Esophagus (tissue), 2 donors: ENCODE measurements at regions not wholly inside any gene's neighbourhood (a gene's known extent, or its start where the extent isn't known, plus 50 kb on each side); places are given as distances from the start of the nearest gene placed in this dataset.

Experiments used
- H3K27ac ChIP-seq, 2 donors: one replicate each; pipeline ENCODE4 v1.5.1; 2013; ENCODE audit warnings: low read depth in 2 of 2, mild to moderate bottlenecking in 2 of 2, inconsistent platforms in 1 of 2, low read length in 1 of 2, moderate library complexity in 1 of 2
- H3K27me3 ChIP-seq, 2 donors: one replicate each; pipeline ENCODE4 v1.6.1; 2013; ENCODE audit warnings: low read length in 2 of 2, control low read depth in 1 of 2, mild to moderate bottlenecking in 1 of 2; ENCODE audit not compliant: insufficient read depth in 2 of 2, control insufficient read depth in 1 of 2
- H3K36me3 ChIP-seq, 2 donors: one replicate each; pipeline ENCODE4 v1.6.1; 2013; ENCODE audit warnings: low read length in 1 of 2; ENCODE audit not compliant: control insufficient read depth in 2 of 2, insufficient read depth in 2 of 2
- H3K4me1 ChIP-seq, 2 donors: one replicate each; pipeline ENCODE4 v1.6.1; 2013; ENCODE audit warnings: low read length in 1 of 2; ENCODE audit not compliant: control insufficient read depth in 2 of 2, insufficient read depth in 2 of 2
- H3K4me3 ChIP-seq, 2 donors: one replicate each; pipeline ENCODE4 v1.5.1; 2013; ENCODE audit warnings: low read length in 2 of 2, mild to moderate bottlenecking in 2 of 2, low read depth in 1 of 2, moderate library complexity in 1 of 2
- H3K9me3 ChIP-seq, 2 donors: one replicate each; pipeline ENCODE4 v1.6.1; 2013; ENCODE audit warnings: mild to moderate bottlenecking in 2 of 2, low read depth in 1 of 2, low read length in 1 of 2, moderate library complexity in 1 of 2; ENCODE audit not compliant: control insufficient read depth in 2 of 2, insufficient read depth in 1 of 2
- WGBS, 2 donors: extraction: QIAGEN DNeasy Blood & Tissue Kit; methylation state at CpG; one replicate each; pipeline ENCODE4 v1.1.7; 2013; 5-methylcytosine and 5-hydroxymethylcytosine counted together
- donor health status: healthy with polysubstance abuse.
- donor health status: Bipolar disorder and iron deficiency.

GRCh38 chr4:136810626-136811025 is 721.7 kb downstream of the PCDH18 start:
- no peaks in the 10 kb centered on the region for H3K27me3 ChIP-seq
- H3K4me3 ChIP-seq = no peak overlapping the region
- no peaks in the 10 kb centered on the region for H3K36me3 ChIP-seq
- WGBS, 2 donors = 92 to 94% methylated on average over 6 of the region's 6 CpGs
- H3K27ac ChIP-seq = no peak overlapping the region
- H3K9me3 ChIP-seq = peaks cover 12 to 15% of the 10 kb centered on the region in 2 donors
- H3K4me1 ChIP-seq = no peaks in the 10 kb centered on the region

- H3K27ac ChIP-seq = no peak overlapping the region
- H3K4me3 ChIP-seq = no peak overlapping the region
- H3K27me3 ChIP-seq = no peaks in the 10 kb centered on the region
- H3K4me1 ChIP-seq = no peaks in the 10 kb centered on the region
- no peaks in the 10 kb centered on the region for H3K36me3 ChIP-seq
- 79% methylated on average over 1 of the region's 1 CpG for WGBS, 2 donors
- peaks cover 6 to 7% of the 10 kb centered on the region in 2 donors for H3K9me3 ChIP-seq
Observed at GRCh38 chr4:136806844-136807243, 725.5 kb downstream of the PCDH18 start.

- no peaks in the 10 kb centered on the region for H3K36me3 ChIP-seq
- H3K4me1 ChIP-seq = no peaks in the 10 kb centered on the region
- no peaks in the 10 kb centered on the region for H3K27me3 ChIP-seq
- H3K27ac ChIP-seq = no peak overlapping the region
- no peak overlapping the region for H3K4me3 ChIP-seq
- 83 to 84% methylated on average over 2 of the region's 2 CpGs for WGBS, 2 donors
- no peaks in the 10 kb centered on the region for H3K9me3 ChIP-seq
Observed at GRCh38 chr4:136805617-136806016, 726.7 kb downstream of the PCDH18 start.

- Histone ChIP-seq H3K36me3 (no peaks in the 10 kb centered on the region), H3K27ac (no peak overlapping the region), H3K4me1 (no peaks in the 10 kb centered on the region), H3K27me3 (no peaks in the 10 kb centered on the region), H3K9me3 (no peaks in the 10 kb centered on the region), H3K4me3 (no peak overlapping the region)
- 60 to 76% methylated on average over 3 of the region's 3 CpGs for WGBS, 2 donors
Observed at GRCh38 chr4:136803433-136803832, 728.9 kb downstream of the PCDH18 start.

- H3K36me3 ChIP-seq = no peaks in the 10 kb centered on the region
- H3K27me3 ChIP-seq = no peaks in the 10 kb centered on the region
- WGBS, 2 donors = 64 to 67% methylated on average over 3 of the region's 3 CpGs
- H3K27ac ChIP-seq = no peak overlapping the region
- no peak overlapping the region for H3K4me3 ChIP-seq
- no peaks in the 10 kb centered on the region for H3K9me3 ChIP-seq
- no peaks in the 10 kb centered on the region for H3K4me1 ChIP-seq
Observed at GRCh38 chr4:136800248-136800647, 732.0 kb downstream of the PCDH18 start.

- Histone ChIP-seq H3K27ac (no peak overlapping the region), H3K4me1 (no peaks in the 10 kb centered on the region), H3K9me3 (no peaks in the 10 kb centered on the region), H3K4me3 (no peak overlapping the region), H3K27me3 (no peaks in the 10 kb centered on the region), H3K36me3 (no peaks in the 10 kb centered on the region)
- WGBS, 2 donors = 75 to 84% methylated on average over 3 of the region's 3 CpGs
Observed at GRCh38 chr4:136796953-136797352, 735.3 kb downstream of the PCDH18 start.

GRCh38 chr4:136793848-136794247 is 738.4 kb downstream of the PCDH18 start:
- Histone ChIP-seq H3K4me1 (no peaks in the 10 kb centered on the region), H3K36me3 (no peaks in the 10 kb centered on the region), H3K4me3 (no peak overlapping the region), H3K27ac (no peak overlapping the region), H3K9me3 (no peaks in the 10 kb centered on the region), H3K27me3 (no peaks in the 10 kb centered on the region)
- WGBS, 2 donors = 71 to 82% methylated on average over 4 of the region's 4 CpGs

GRCh38 chr4:136784326-136784725 is 748.0 kb downstream of the PCDH18 start:
- 61 to 68% methylated on average over 1 of the region's 1 CpG for WGBS, 2 donors
- no peak overlapping the region for H3K27ac ChIP-seq
- no peaks in the 10 kb centered on the region for H3K4me1 ChIP-seq
- H3K27me3 ChIP-seq = no peaks in the 10 kb centered on the region
- H3K36me3 ChIP-seq = no peaks in the 10 kb centered on the region
- H3K4me3 ChIP-seq = no peak overlapping the region
- H3K9me3 ChIP-seq = no peaks in the 10 kb centered on the region

GRCh38 chr4:136769717-136770116 is 762.6 kb downstream of the PCDH18 start:
- 91 to 92% methylated on average over 6 of the region's 6 CpGs for WGBS, 2 donors

GRCh38 chr4:136768925-136769275 is 763.4 kb downstream of the PCDH18 start:
- Histone ChIP-seq H3K4me3 (no peak overlapping the region), H3K4me1 (no peaks in the 10 kb centered on the region), H3K9me3 (no peaks in the 10 kb centered on the region), H3K27me3 (no peaks in the 10 kb centered on the region), H3K27ac (no peak overlapping the region), H3K36me3 (no peaks in the 10 kb centered on the region)
- WGBS, 2 donors = 21 to 25% methylated on average over 1 of the region's 1 CpG

More at GRCh38 chr4:136769717-136770116, 762.6 kb downstream of the PCDH18 start:
- Histone ChIP-seq H3K27me3 (no peaks in the 10 kb centered on the region), H3K36me3 (no peaks in the 10 kb centered on the region), H3K4me1 (no peaks in the 10 kb centered on the region), H3K27ac (no peak overlapping the region), H3K9me3 (no peaks in the 10 kb centered on the region), H3K4me3 (no peak overlapping the region)
